Hippocampal formation (tissue), 2 donors: ENCODE measurements at regions not wholly inside any gene's neighbourhood (a gene's known extent, or its start where the extent isn't known, plus 50 kb on each side); places are given as distances from the start of the nearest gene placed in this dataset.
"Not testable (repeated sequence)": the region's sequence is repeated elsewhere in the genome, so short reads cannot be mapped to it uniquely, and the experiment has no call there.

Source experiments
- DNase-seq, 2 donors: peaks; one replicate each; lab custom pipeline; 2025; lab: John Stamatoyannopoulos, UW

- no peak for DNase-seq
Observed at GRCh38 chr4:118410138-118410537, 57.3 kb upstream of the PRSS12 start.

GRCh38 chr4:118417325-118417724 lies 64.5 kb upstream of the PRSS12 start:
- DNase-seq: no peak

DNA sequence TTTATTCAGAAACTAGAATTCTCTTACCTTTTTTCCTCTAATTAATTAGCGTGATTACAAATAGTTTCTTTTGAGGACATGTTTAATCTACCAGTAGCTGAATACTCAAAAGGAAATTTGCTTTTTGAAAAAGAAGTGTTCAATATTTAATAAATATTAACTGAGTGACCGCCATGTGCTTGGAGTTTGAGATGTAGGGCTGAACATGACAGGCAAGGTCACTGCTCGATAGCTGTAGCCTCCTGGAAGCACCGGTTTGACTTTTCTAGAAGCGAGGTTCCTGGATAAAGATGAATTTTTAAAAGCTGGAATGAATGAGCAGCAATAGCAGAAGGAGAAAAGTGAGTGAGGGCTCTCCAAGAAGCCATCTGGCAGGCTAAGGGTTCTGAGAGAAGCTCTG lies 65.0 kb upstream of the PRSS12 start:
- DNase-seq: not testable (repeated sequence)

- not testable (repeated sequence) for DNase-seq
Observed at GRCh38 chr4:118418396-118418795, 65.6 kb upstream of the PRSS12 start.

- DNase-seq: not testable (repeated sequence)
Observed at GRCh38 chr4:118419626-118420025, 66.8 kb upstream of the PRSS12 start.

GRCh38 chr4:118424062-118424461 lies 71.3 kb upstream of the PRSS12 start:
- DNase-seq: peak in 1 of 2 donors; percentile 0

GRCh38 chr4:118428881-118429280 lies 76.1 kb upstream of the PRSS12 start:
- not testable (repeated sequence) for DNase-seq

DNA sequence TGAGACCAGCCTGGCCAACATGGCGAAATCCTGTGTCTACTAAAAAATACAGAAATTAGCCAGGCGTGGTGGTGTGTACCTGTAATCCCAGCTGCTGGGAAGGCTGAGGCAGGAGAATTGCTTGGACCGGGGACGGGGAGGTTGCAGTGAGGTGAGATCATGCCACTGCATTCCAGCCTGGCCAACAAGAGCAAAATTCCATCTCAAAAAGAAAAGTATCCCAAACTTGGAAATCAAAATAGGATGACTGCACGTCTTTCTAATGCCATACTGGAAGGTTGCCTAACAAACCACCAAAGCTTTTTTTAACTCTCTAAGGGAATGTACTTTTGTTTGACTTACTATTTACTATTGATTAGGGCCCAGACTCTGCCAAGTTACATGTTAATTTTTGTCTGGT lies 79.6 kb upstream of the PRSS12 start:
- DNase-seq: not testable (repeated sequence)

GRCh38 chr4:118433612-118434375 lies 81.0 kb upstream of the PRSS12 start:
- DNase-seq: not testable (repeated sequence)

GRCh38 chr4:118435415-118435814 lies 82.6 kb upstream of the PRSS12 start:
- not testable (repeated sequence) for DNase-seq

DNA sequence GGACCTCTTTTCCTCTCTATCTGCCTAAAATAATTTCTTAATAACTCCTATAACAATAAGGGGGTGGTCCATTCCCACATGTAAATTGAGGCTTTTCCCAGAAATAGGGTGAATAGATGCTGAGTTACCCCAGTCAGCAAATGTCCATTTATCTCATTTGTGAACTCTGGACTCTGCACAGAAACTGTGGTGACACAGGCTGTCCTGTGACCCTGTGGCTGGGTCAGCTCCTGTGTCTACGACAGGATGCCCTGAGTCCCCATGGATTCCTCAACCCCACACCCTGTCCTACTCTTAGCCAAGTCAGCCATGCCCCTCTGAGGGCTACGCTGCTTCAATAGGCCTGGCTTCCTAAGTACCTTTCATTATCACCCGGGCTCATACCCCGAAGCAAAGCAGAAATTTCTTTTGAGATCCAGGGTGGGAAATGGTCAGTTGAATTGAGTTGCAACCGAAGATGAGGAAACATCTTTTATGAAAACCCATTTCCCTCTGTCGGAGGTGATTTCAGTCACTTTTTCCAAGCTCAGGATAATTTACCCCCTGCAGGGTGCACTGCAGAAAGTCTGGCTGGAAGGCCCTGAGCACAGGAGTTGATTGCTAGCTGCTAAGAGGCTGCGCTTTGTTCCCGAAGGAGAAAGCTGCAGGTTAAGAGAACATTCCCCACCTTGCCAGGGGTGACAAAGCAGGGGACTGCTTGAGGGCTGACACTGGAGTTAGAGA lies 89.5 kb upstream of the PRSS12 start:
- not testable (repeated sequence) for DNase-seq

DNA sequence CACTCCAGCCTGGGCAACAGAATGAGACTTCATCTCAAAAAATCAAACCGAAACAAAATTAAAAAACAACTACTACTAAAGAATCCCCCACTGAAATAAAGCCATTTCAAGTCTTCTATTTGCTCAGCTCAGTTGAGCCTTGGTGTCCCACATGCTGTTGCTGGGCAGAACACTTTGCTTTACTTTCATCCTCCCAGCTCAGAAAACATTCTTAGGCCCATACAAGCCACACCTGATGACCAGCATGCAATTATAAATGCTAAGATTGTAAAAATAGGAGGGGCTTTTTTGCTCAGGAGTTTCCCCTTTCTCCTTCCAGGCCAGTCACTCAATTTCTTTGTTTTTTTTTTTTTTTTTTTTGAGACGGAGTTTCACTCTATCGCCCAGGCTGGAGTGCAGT lies 94.6 kb upstream of the PRSS12 start:
- DNase-seq: not testable (repeated sequence)

GRCh38 chr4:118454857-118455256 lies 102.1 kb upstream of the PRSS12 start:
- DNase-seq: not testable (repeated sequence)

GRCh38 chr4:118461435-118461834 lies 108.6 kb upstream of the PRSS12 start:
- DNase-seq: not testable (repeated sequence)

- DNase-seq: not testable (repeated sequence)
Observed at GRCh38 chr4:118465831-118466230, 113.0 kb upstream of the PRSS12 start.

DNA sequence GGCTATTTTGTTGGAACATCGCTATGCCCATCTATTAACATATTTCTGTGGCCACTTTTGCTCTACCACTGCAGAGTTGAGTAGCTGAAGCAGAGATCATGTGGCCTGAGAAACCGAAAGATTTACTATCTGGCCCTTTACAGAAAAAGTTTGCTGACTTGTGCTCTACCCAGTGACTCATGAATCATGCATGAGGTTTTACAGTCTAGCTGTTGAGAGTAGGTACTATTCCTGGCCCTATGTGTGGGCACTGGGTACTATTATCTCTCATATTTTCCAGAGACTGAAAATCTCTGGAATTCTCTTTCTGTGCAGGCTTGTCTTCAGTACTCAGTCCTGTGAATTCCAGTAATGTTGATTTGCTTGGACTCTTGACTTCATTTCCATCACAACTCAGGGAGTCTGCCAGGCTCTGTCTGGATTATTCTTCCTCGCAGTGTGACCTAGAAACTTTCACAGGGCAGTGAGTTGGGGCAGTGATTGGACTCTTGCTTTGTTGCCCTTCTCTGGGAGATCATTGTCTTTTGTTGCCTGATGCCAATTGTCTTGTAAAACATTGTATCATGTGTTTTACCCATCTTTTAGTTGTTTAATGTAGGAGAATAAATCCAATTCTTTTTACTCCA lies 121.3 kb upstream of the PRSS12 start:
- DNase-seq: not testable (repeated sequence)

- DNase-seq: not testable (repeated sequence)
Observed at GRCh38 chr4:118474771-118475170, 122.0 kb upstream of the PRSS12 start.

DNA sequence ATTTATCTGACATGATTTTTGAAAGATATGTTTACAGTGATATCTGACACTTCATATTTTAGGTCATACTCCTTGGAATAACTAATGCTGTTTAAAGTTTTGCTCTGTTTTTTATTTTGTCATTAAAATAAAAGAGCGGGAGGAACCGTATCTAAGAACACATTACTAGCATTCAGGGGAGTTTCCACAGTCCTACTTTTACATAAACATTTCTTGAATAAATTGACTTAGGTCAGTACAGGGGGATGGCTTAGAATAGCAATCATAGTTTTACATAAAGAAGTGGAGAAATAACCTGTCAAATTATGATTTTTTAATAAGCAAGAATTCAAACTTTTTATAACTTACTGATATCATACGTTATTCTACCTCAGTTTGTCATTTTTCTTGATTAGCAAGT lies 123.1 kb upstream of the PRSS12 start:
- not testable (repeated sequence) for DNase-seq

GRCh38 chr4:118477826-118478225 lies 125.0 kb upstream of the PRSS12 start:
- DNase-seq: not testable (repeated sequence)

GRCh38 chr4:118485801-118486314 lies 133.1 kb upstream of the PRSS12 start:
- DNase-seq: not testable (repeated sequence)

- not testable (repeated sequence) for DNase-seq
Observed at GRCh38 chr4:118492963-118493362, 140.2 kb upstream of the PRSS12 start.

DNA sequence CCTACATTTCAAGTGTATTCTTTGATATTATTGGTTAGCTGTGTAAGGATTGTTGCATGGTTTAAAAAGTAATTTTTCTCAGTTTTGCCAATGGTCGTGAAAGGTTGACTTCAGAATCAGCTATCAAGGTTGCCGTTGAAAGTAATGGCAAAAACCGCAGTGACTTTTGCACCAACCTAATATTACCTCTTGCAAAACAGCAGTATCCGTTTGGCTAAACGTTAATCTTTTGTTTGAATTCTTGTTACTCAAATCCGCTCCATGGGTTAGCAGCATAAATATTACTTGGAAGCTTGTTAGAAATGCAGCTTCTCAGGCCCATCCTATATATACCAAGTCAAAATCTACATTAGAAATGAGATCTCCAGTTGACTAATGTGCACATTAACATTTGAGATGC lies 141.6 kb upstream of the PRSS12 start:
- not testable (repeated sequence) for DNase-seq
